H1 (cell line): ENCODE measurements at regions not wholly inside any gene's neighbourhood (a gene's known extent, or its start where the extent isn't known, plus 50 kb on each side); places are given as distances from the start of the nearest gene placed in this dataset.

Experiments
- CTCF ChIA-PET: fragments of 300-600 bp; sonication (Branson Sonifier 250); formaldehyde crosslinking; loops from one replicate; lab custom pipeline; 2021; ENCODE audit not compliant: partially characterized antibody; lab: Charles Lee
- POLR2A ChIA-PET: fragments of 300-600 bp; sonication (Branson Sonifier 250); formaldehyde crosslinking; loops from one replicate; lab custom pipeline; 2021; ENCODE audit warnings: inconsistent platforms; ENCODE audit not compliant: partially characterized antibody; lab: Charles Lee
- DNase-seq, 2 experiments: peaks; one replicate each; pipeline versions ENCODE4 v3.0.0 to v3.0.0-alpha.2; 2010 to 2022; ENCODE audit warnings: low spot score in 2 of 2, low read depth in 1 of 2, mixed read lengths in 1 of 2
- FAIRE-seq: peaks from 2 replicates; lab custom pipeline; 2011; peaks lifted over from hg19 to GRCh38; lab: Jason Lieb, UNC
- H2AFZ ChIP-seq: 2 replicates; pipeline ENCODE4 v1.8.1; 2012; ENCODE audit warnings: low read length, inconsistent platforms
- H2AK5ac ChIP-seq: 2 replicates; pipeline ENCODE4 v1.6.1; 2013; ENCODE audit warnings: low read depth, low read length
- H2BK120ac ChIP-seq: replicated peaks from 2 replicates; pipeline ENCODE3; 2013; ENCODE audit warnings: low read depth, low read length, inconsistent platforms
- H2BK12ac ChIP-seq: 2 replicates; pipeline ENCODE4 v1.6.1; 2013; ENCODE audit warnings: low read depth, low read length
- H2BK15ac ChIP-seq: 2 replicates; pipeline ENCODE4 v1.6.1; 2013; ENCODE audit warnings: low read length
- H2BK20ac ChIP-seq: 2 replicates; pipeline ENCODE4 v1.6.1; 2013; ENCODE audit warnings: low read length
- H2BK5ac ChIP-seq: 2 replicates; pipeline ENCODE4 v1.6.1; 2013; ENCODE audit warnings: low read depth, low read length
- H3K14ac ChIP-seq: 2 replicates; pipeline ENCODE4 v1.6.1; 2013; ENCODE audit warnings: inconsistent platforms; ENCODE audit not compliant: insufficient read length
- H3K18ac ChIP-seq: 2 replicates; pipeline ENCODE4 v1.6.1; 2013; ENCODE audit warnings: low read length; ENCODE audit errors: extremely low read depth
- H3K23ac ChIP-seq: 2 replicates; pipeline ENCODE4 v1.6.1; 2013; ENCODE audit warnings: inconsistent platforms; ENCODE audit not compliant: insufficient read length
- H3K23me2 ChIP-seq: 2 replicates; pipeline ENCODE4 v1.6.1; 2013; ENCODE audit warnings: low read depth, low read length
- H3K27ac ChIP-seq: 2 replicates; pipeline ENCODE4 v1.6.1; 2011; ENCODE audit warnings: low read depth, low read length, inconsistent platforms
- H3K27me3 ChIP-seq, 4 experiments: replicated peaks in 1 of 4; 1 replicate in 1 of 4; 2 replicates in 3 of 4; pipeline versions ENCODE4 v1.6.1 to v1.8.1; 2011 to 2013; ENCODE audit warnings: low read length in 3 of 4, mild to moderate bottlenecking in 3 of 4, inconsistent platforms in 2 of 4, mixed read lengths in 2 of 4, moderate library complexity in 1 of 4; ENCODE audit not compliant: control insufficient read depth in 3 of 4, insufficient read depth in 3 of 4; ENCODE audit errors: extremely low read depth in 1 of 4
- H3K36me3 ChIP-seq, 4 experiments: 2 replicates each; pipeline versions ENCODE4 v1.6.1 to v1.8.1; 2011 to 2013; ENCODE audit warnings: mild to moderate bottlenecking in 4 of 4, low read length in 3 of 4, moderate library complexity in 2 of 4, control low read depth in 1 of 4, inconsistent platforms in 1 of 4; ENCODE audit not compliant: insufficient read depth in 4 of 4, control insufficient read depth in 2 of 4
- H3K4ac ChIP-seq: replicated peaks from 2 replicates; pipeline ENCODE3; 2013; ENCODE audit warnings: low read length, low read depth, mixed read lengths, inconsistent platforms; ENCODE audit not compliant: insufficient read length
- H3K4me1 ChIP-seq, 4 experiments: replicated peaks in 1 of 4; 1 replicate in 1 of 4; 2 replicates in 3 of 4; pipeline versions ENCODE4 v1.6.1 to v1.8.1; 2011 to 2013; ENCODE audit warnings: low read length in 3 of 4, inconsistent platforms in 2 of 4, mixed read lengths in 1 of 4; ENCODE audit not compliant: insufficient read depth in 4 of 4, control insufficient read depth in 3 of 4
- H3K4me2 ChIP-seq, 2 experiments: 2 replicates each; pipeline versions ENCODE4 v1.6.1 to v1.8.1; 2011 to 2013; ENCODE audit warnings: low read depth in 2 of 2, low read length in 2 of 2, control low read depth in 1 of 2, inconsistent platforms in 1 of 2, mild to moderate bottlenecking in 1 of 2; ENCODE audit not compliant: insufficient read depth in 1 of 2
- H3K4me3 ChIP-seq, 4 experiments: fragments of 200-600, 300-600 bp in 1 of 4; sonication (generic), shearing (Covaris generic), sonication (Bioruptor Twin) in 1 of 4; 2 replicates each; pipeline versions ENCODE4 v1.5.1 to v1.8.1; 2011 to 2016; ENCODE audit warnings: low read length in 4 of 4, low read depth in 3 of 4, control low read depth in 2 of 4, inconsistent platforms in 2 of 4, mild to moderate bottlenecking in 2 of 4, mixed read lengths in 1 of 4, moderate library complexity in 1 of 4; ENCODE audit not compliant: insufficient read depth in 2 of 4; ENCODE audit errors: extremely low read depth in 1 of 4
- H3K56ac ChIP-seq: replicated peaks from 2 replicates; pipeline ENCODE3; 2013; ENCODE audit warnings: low read depth, mild to moderate bottlenecking, mixed read lengths, low read length, inconsistent platforms; ENCODE audit not compliant: insufficient read length
- H3K79me1 ChIP-seq: 2 replicates; pipeline ENCODE4 v1.6.1; 2013; ENCODE audit warnings: low read depth, low read length, control low read depth
- H3K79me2 ChIP-seq, 2 experiments: 2 replicates each; pipeline versions ENCODE4 v1.6.1 to v1.8.1; 2012 to 2013; ENCODE audit warnings: low read length in 2 of 2, mild to moderate bottlenecking in 2 of 2, inconsistent platforms in 1 of 2; ENCODE audit not compliant: insufficient read depth in 2 of 2, control insufficient read depth in 1 of 2
- H3K9ac ChIP-seq, 4 experiments: replicated peaks in 1 of 4; 1 replicate in 1 of 4; 2 replicates in 3 of 4; pipeline versions ENCODE4 v1.6.1 to v1.8.1; 2011 to 2013; ENCODE audit warnings: low read depth in 3 of 4, low read length in 3 of 4, control low read depth in 2 of 4, mild to moderate bottlenecking in 2 of 4, moderate library complexity in 2 of 4, inconsistent platforms in 1 of 4; ENCODE audit errors: extremely low read depth in 1 of 4
- H3K9me3 ChIP-seq, 2 experiments: 2 replicates each; pipeline versions ENCODE4 v1.6.1 to v1.8.1; 2012 to 2013; ENCODE audit warnings: mild to moderate bottlenecking in 2 of 2, moderate library complexity in 2 of 2, control low read depth in 1 of 2, inconsistent platforms in 1 of 2, low read depth in 1 of 2, low read length in 1 of 2, mixed read lengths in 1 of 2; ENCODE audit not compliant: insufficient read depth in 2 of 2
- H4K20me1 ChIP-seq, 2 experiments: replicated peaks in 1 of 2; 2 replicates each; pipeline versions ENCODE3 to v1.8.1; 2011 to 2013; ENCODE audit warnings: inconsistent platforms in 2 of 2, low read length in 2 of 2, mild to moderate bottlenecking in 1 of 2; ENCODE audit not compliant: insufficient read depth in 2 of 2, control insufficient read depth in 1 of 2
- H4K5ac ChIP-seq: 2 replicates; pipeline ENCODE4 v1.6.1; 2013; ENCODE audit warnings: low read length, low read depth, mixed read lengths, inconsistent platforms; ENCODE audit not compliant: insufficient read length
- H4K8ac ChIP-seq: 2 replicates; pipeline ENCODE4 v1.8.0; 2013; ENCODE audit warnings: mild to moderate bottlenecking, moderate library complexity, low read length, inconsistent platforms; ENCODE audit not compliant: insufficient read depth; ENCODE audit errors: extremely low read depth
- H4K91ac ChIP-seq: replicated peaks from 2 replicates; pipeline ENCODE3; 2013; ENCODE audit warnings: low read length, mixed read lengths, inconsistent platforms; ENCODE audit not compliant: insufficient read length
- GABPA ChIP-seq: IDR thresholded peaks from 2 replicates; pipeline ENCODE4 v1.6.1; 2011; ENCODE audit warnings: mild to moderate bottlenecking, low read length, moderate library complexity, borderline replicate concordance; ENCODE audit not compliant: insufficient read depth
- HDAC2 ChIP-seq, 2 experiments: fragments of 300-600 bp in 1 of 2; sonication (generic) in 1 of 2; IDR thresholded peaks; 2 replicates each; pipeline ENCODE4 v1.6.1; 2011 to 2012; ENCODE audit warnings: low read depth in 2 of 2, low read length in 2 of 2, mild to moderate bottlenecking in 2 of 2, moderate library complexity in 2 of 2, borderline replicate concordance in 1 of 2, inconsistent platforms in 1 of 2
- KDM1A ChIP-seq: fragments of 200-600, 300-600 bp; sonication (generic); IDR thresholded peaks from 2 replicates; pipeline ENCODE4 v1.7.1; 2016; ENCODE audit warnings: mild to moderate bottlenecking, low read length, borderline replicate concordance
- POLR2A ChIP-seq, 2 experiments: IDR thresholded peaks; 1 replicate in 1 of 2; 2 replicates in 1 of 2; pipeline ENCODE4 v1.6.1; 2011; ENCODE audit warnings: low read depth in 2 of 2, low read length in 2 of 2, mild to moderate bottlenecking in 2 of 2; ENCODE audit errors: control extremely low read depth in 1 of 2
- POU5F1 ChIP-seq: IDR thresholded peaks from 2 replicates; pipeline ENCODE4 v1.6.1; 2011; ENCODE audit warnings: low read depth, mild to moderate bottlenecking, low read length, moderate library complexity
- WGBS, 2 experiments: shearing (Covaris generic) in 1 of 2; methylation state at CpG; one replicate each; pipeline versions ENCODE4 v1.1.6 to v1.1.7; 2013 to 2015; ENCODE audit warnings: low lambda C conversion rate in 2 of 2, mixed read lengths in 2 of 2, inconsistent platforms in 1 of 2, low coverage in 1 of 2, missing lambda C conversion rate in 1 of 2; ENCODE audit not compliant: insufficient replicate concordance in 2 of 2, insufficient coverage in 1 of 2, insufficient read length in 1 of 2; ENCODE audit errors: extremely low coverage in 1 of 2, missing lambda C conversion rate in 1 of 2; 5-methylcytosine and 5-hydroxymethylcytosine counted together

DNA sequence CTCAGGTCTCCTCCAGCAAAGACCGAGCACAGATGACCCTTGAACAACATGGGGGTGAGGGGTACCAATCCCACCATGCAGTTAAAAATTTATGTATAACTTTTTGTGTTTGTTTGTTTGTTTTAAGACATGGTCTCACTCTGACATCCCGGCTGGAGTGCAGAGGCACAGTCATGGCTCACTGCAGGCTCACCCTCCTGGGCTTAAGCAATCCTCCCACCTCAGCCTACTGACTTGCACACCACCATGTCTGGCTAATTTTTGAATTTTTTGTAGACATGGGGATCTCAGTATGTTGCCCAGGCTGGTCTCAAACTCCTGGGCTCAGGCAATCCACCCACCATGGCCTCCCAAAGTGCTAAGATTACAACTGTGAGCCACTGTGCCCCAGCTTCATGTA, 231.0 kb upstream of the PIK3R1 start:
- no peak overlapping the region for H2AFZ ChIP-seq
- no peak overlapping the region for H4K8ac ChIP-seq
- H3K79me1 ChIP-seq = no peaks in the 10 kb centered on the region
- H2BK12ac ChIP-seq = no peak overlapping the region
- WGBS, 2 experiments = 96% methylated on average over 2 of the region's 2 CpGs; no CpG with 5 or more reads in 1 of the 2 experiments
- no peak overlapping the region for H2BK120ac ChIP-seq
- no peak overlapping the region for H3K23ac ChIP-seq
- no peaks in the 10 kb centered on the region for H3K4me1 ChIP-seq
- ChIA-PET POLR2A (no interaction called here), CTCF (no interaction called here)
- no peak overlapping the region for H3K27ac ChIP-seq
- no peak overlapping the region for H3K56ac ChIP-seq
- H3K23me2 ChIP-seq = no peaks in the 10 kb centered on the region
- H4K5ac ChIP-seq = no peak overlapping the region
- FAIRE-seq = no peak
- no peaks in the 10 kb centered on the region for H3K27me3 ChIP-seq
- H2AK5ac ChIP-seq = no peak overlapping the region
- H4K20me1 ChIP-seq = no peaks in the 10 kb centered on the region
- no peaks in the 10 kb centered on the region for H3K9me3 ChIP-seq
- no peak for DNase-seq
- no peak overlapping the region for H3K18ac ChIP-seq
- no peak overlapping the region for H2BK15ac ChIP-seq
- TF ChIP-seq GABPA = no peak
- no peak for TF ChIP-seq KDM1A
- TF ChIP-seq POLR2A (IDR thresholded peaks at IDR 0.05; ENCODE audit: control extremely low read depth in 1 of 2, low read depth in 2 of 2, low read length in 2 of 2) = no peak
- TF ChIP-seq HDAC2 (IDR thresholded peaks at IDR 0.05; ENCODE audit: borderline replicate concordance in 1 of 2, low read depth in 2 of 2, low read length in 2 of 2) = no peak
- no peak for TF ChIP-seq POU5F1
- H3K9ac ChIP-seq = no peak overlapping the region
- no peak overlapping the region for H2BK5ac ChIP-seq
- no peak overlapping the region for H3K4ac ChIP-seq
- no peaks in the 10 kb centered on the region for H3K79me2 ChIP-seq
- H3K14ac ChIP-seq = no peak overlapping the region
- H3K36me3 ChIP-seq = no peaks in the 10 kb centered on the region
- H3K4me3 ChIP-seq = no peak overlapping the region
- no peak overlapping the region for H3K4me2 ChIP-seq
- H2BK20ac ChIP-seq = no peak overlapping the region
- no peak overlapping the region for H4K91ac ChIP-seq
